ENCODE measurements at regions not wholly inside any gene's neighbourhood (a gene's known extent, or its start where the extent isn't known, plus 50 kb on each side); places are given as distances from the start of the nearest gene placed in this dataset.

DNA sequence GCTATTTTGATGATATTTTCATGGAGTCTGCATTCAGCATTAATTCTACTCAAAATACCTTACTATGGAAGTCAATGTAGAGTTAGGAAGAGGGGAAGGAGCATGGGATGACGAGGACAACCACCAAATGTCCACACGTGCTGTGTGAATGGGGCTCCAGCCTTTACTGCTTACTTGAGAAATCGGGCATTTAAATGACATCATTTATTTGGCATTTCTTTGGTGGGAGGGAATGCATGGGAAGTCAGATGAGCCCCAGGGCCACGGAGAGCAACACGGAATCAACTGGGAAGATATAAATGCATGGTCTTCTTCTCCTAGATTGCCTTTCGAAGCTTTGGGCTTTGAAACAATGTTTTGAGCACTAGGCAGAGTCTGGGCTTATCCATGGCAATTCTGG, 458.5 kb upstream of the KLF4 start:
- Histone ChIP-seq H3K27me3 (ENCODE audit: control insufficient read depth in 5 of 5, insufficient read depth in 4 of 5, low read length in 5 of 5) (no peaks in the 10 kb centered on the region), H3K36me3 (ENCODE audit: control insufficient read depth in 5 of 5, insufficient read depth in 5 of 5, low read length in 5 of 5) (no peaks in the 10 kb centered on the region), H3K9me3 (ENCODE audit: control insufficient read depth in 5 of 5, low read length in 5 of 5) (peaks cover 0 to 5% (median 3%) of the 10 kb centered on the region in 5 donors), H3K9ac (ENCODE audit: low read length in 5 of 5) (no peak overlapping the region), H3K4me1 (ENCODE audit: control insufficient read depth in 5 of 5, insufficient read depth in 5 of 5, low read length in 5 of 5) (no peaks in the 10 kb centered on the region), H3K27ac (ENCODE audit: low read depth, low read length) (no peak overlapping the region), H3K4me3 (ENCODE audit: low read depth in 1 of 5, low read length in 5 of 5) (no peak overlapping the region)

DNA sequence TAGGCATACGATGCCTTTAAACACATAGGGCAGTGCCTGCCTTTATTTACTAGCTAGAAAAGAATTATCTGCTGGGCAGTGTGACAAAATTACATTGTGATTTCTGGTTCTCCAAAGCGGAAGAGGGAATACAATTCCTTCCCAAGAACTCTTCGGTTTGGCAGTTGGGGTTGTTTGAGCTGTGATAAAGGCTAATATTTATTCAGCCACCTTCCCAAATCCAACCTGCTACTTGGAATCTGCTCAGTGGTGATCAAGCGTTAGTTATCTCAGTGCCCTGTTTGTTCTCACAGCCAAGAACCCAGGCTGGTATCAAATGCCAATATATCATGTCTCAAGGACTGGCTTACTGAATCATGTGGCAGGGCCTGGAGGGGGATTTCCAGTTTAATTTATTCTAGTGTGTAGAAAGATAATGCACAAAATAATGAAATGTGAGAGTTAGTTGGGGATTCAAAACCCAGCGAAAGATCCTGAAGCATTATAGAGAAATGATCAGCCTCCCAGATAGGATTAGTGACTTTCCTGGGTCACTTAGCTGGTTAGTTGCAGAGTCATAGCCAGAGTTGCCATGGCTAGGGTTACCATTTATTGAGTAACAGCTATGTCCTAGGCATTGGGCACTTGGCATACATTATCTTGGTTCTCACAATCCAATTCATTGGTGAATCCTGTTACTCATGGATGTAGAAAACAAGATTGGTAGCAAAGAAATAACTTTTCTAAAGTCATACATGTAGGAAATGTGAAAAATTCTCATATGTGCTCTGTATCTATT, 457.0 kb upstream of the KLF4 start:
- Histone ChIP-seq H3K9me3 (ENCODE audit: control insufficient read depth in 5 of 5, low read length in 5 of 5) (peaks cover 0 to 3% (median 2%) of the 10 kb centered on the region in 5 donors), H3K4me1 (ENCODE audit: control insufficient read depth in 5 of 5, insufficient read depth in 5 of 5, low read length in 5 of 5) (no peaks in the 10 kb centered on the region), H3K27ac (ENCODE audit: low read depth, low read length) (no peak overlapping the region)

DNA sequence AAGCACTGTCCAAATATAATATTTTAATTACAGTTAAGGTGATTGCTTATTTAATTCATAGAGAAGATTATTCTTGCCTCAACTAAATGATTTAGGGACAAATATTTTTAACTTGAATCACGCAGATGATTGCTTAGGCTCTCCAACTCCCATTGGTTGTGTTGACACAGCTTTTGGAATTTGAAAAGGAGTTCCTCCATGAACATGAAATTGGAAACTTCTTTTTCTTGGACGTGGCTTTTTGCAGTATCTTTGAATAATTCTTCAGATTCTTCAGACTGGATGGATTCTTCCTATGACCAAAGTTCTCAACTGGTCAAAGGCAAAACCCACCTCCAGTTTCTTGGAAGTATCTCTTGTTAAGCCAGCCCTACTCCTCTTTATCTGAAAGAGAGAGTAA, 456.4 kb upstream of the KLF4 start:
- no peaks in the 10 kb centered on the region for H3K9me3 ChIP-seq (ENCODE audit: control insufficient read depth in 5 of 5, low read length in 5 of 5)
- H3K9ac ChIP-seq (ENCODE audit: low read length in 5 of 5): no peak overlapping the region
- H3K27me3 ChIP-seq (ENCODE audit: control insufficient read depth in 5 of 5, insufficient read depth in 4 of 5, low read length in 5 of 5): no peaks in the 10 kb centered on the region
- no peaks in the 10 kb centered on the region for H3K36me3 ChIP-seq (ENCODE audit: control insufficient read depth in 5 of 5, insufficient read depth in 5 of 5, low read length in 5 of 5)
- H3K4me1 ChIP-seq (ENCODE audit: control insufficient read depth in 5 of 5, insufficient read depth in 5 of 5, low read length in 5 of 5): no peaks in the 10 kb centered on the region
- no peak overlapping the region for H3K27ac ChIP-seq (ENCODE audit: low read depth, low read length)
- no peak overlapping the region for H3K4me3 ChIP-seq (ENCODE audit: low read depth in 1 of 5, low read length in 5 of 5)

More for the DNA sequence above, 457.0 kb upstream of the KLF4 start:
- no peaks in the 10 kb centered on the region for H3K27me3 ChIP-seq (ENCODE audit: control insufficient read depth in 5 of 5, insufficient read depth in 4 of 5, low read length in 5 of 5)
- no peaks in the 10 kb centered on the region for H3K36me3 ChIP-seq (ENCODE audit: control insufficient read depth in 5 of 5, insufficient read depth in 5 of 5, low read length in 5 of 5)
- H3K4me3 ChIP-seq (ENCODE audit: low read depth in 1 of 5, low read length in 5 of 5): no peak overlapping the region
- H3K9ac ChIP-seq (ENCODE audit: low read length in 5 of 5): no peak overlapping the region

DNA sequence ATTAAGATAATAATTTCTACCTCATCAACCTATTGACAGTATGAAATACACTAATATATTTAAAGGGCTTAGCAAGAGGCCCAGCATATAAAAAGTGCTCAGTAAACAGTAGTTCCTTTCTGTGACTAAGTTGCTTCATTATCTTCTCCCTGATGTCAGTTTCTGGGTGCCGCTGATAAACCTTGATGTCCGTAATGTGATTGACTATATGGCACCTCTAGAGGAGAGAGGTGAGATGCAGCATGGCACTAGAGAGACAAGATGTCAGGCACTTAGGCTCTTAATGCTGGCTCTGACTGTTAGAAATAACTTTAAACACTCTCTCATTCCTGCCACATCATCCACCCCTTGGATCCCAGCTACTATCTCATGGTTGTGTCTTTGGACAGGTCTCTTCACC, 455.9 kb upstream of the KLF4 start:
- H3K4me3 ChIP-seq (ENCODE audit: low read depth in 1 of 5, low read length in 5 of 5): no peak overlapping the region
- no peak overlapping the region for H3K9ac ChIP-seq (ENCODE audit: low read length in 5 of 5)
- H3K9me3 ChIP-seq (ENCODE audit: control insufficient read depth in 5 of 5, low read length in 5 of 5): no peaks in the 10 kb centered on the region
- H3K36me3 ChIP-seq (ENCODE audit: control insufficient read depth in 5 of 5, insufficient read depth in 5 of 5, low read length in 5 of 5): no peaks in the 10 kb centered on the region
- H3K4me1 ChIP-seq (ENCODE audit: control insufficient read depth in 5 of 5, insufficient read depth in 5 of 5, low read length in 5 of 5): no peaks in the 10 kb centered on the region
- no peak overlapping the region for H3K27ac ChIP-seq (ENCODE audit: low read depth, low read length)
- H3K27me3 ChIP-seq (ENCODE audit: control insufficient read depth in 5 of 5, insufficient read depth in 4 of 5, low read length in 5 of 5): no peaks in the 10 kb centered on the region

DNA sequence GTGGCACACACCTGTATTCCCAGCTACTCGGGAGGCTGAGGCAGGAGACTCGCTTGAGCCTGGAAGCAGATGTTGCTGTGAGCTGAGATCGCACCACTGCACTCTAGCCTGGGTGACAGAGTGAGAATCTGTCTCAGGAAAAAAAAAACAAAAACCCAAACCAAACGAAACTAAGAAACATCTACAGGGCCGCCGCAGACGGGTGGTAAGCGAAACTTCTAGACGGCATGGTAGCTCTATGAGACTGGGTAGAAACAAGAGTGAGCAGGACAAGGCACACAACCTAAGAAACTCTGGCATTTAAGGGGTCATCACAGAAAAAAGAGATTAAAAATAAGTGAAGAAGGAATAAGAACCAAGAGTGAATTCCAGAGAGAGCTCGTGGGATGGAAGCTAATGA, 454.8 kb upstream of the KLF4 start:
- Histone ChIP-seq H3K36me3 (ENCODE audit: control insufficient read depth in 5 of 5, insufficient read depth in 5 of 5, low read length in 5 of 5) (no peaks in the 10 kb centered on the region), H3K4me3 (ENCODE audit: low read depth in 1 of 5, low read length in 5 of 5) (no peak overlapping the region), H3K27ac (ENCODE audit: low read depth, low read length) (no peak overlapping the region), H3K4me1 (ENCODE audit: control insufficient read depth in 5 of 5, insufficient read depth in 5 of 5, low read length in 5 of 5) (no peaks in the 10 kb centered on the region), H3K9ac (ENCODE audit: low read length in 5 of 5) (no peak overlapping the region), H3K27me3 (ENCODE audit: control insufficient read depth in 5 of 5, insufficient read depth in 4 of 5, low read length in 5 of 5) (no peaks in the 10 kb centered on the region), H3K9me3 (ENCODE audit: control insufficient read depth in 5 of 5, low read length in 5 of 5) (no peaks in the 10 kb centered on the region)

DNA sequence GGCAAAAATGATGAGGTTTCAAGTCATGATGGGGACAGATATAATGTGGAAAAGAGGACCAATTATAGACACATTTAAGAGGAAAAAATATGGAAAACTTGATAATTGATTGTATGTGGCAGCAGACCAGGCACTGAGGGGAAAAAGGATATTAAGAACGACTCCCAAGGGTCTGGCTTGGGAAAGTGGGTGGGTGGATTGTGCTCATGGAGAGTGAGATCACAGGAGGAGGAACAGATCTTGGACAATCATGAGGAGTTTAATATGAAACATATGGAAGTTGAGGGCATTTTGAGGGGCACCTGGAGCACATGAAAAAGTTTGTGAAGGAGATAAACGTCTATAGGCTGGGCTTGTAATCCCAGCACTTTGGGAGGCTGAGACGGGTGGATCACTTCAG, 454.3 kb upstream of the KLF4 start:
- Histone ChIP-seq H3K4me1 (ENCODE audit: control insufficient read depth in 5 of 5, insufficient read depth in 5 of 5, low read length in 5 of 5) (no peaks in the 10 kb centered on the region), H3K9ac (ENCODE audit: low read length in 5 of 5) (no peak overlapping the region), H3K9me3 (ENCODE audit: control insufficient read depth in 5 of 5, low read length in 5 of 5) (no peaks in the 10 kb centered on the region), H3K4me3 (ENCODE audit: low read depth in 1 of 5, low read length in 5 of 5) (no peak overlapping the region), H3K27ac (ENCODE audit: low read depth, low read length) (no peak overlapping the region), H3K27me3 (ENCODE audit: control insufficient read depth in 5 of 5, insufficient read depth in 4 of 5, low read length in 5 of 5) (no peaks in the 10 kb centered on the region), H3K36me3 (ENCODE audit: control insufficient read depth in 5 of 5, insufficient read depth in 5 of 5, low read length in 5 of 5) (no peaks in the 10 kb centered on the region)

DNA sequence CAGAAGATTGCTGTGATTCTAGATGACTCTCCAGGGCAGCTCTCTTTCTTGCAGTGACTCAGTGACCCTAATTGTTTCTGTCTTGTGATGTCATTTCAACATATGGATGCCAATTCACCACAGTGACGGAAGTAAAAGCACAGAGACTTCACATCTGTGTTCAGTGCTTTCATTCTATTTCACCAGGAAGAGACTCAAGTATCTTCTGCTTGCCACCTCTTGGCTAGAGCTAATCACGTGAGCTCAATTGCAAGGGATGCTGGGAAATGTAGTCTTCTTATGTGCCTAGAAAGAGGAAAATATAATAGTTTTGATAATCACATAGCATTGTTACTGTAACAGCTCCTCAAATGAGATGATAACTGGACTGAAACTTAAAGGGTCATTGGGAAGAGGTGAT, 453.3 kb upstream of the KLF4 start:
- no peaks in the 10 kb centered on the region for H3K4me1 ChIP-seq (ENCODE audit: control insufficient read depth in 5 of 5, insufficient read depth in 5 of 5, low read length in 5 of 5)
- H3K9me3 ChIP-seq (ENCODE audit: control insufficient read depth in 5 of 5, low read length in 5 of 5): no peaks in the 10 kb centered on the region
- H3K27ac ChIP-seq (ENCODE audit: low read depth, low read length): no peak overlapping the region
- no peak overlapping the region for H3K4me3 ChIP-seq (ENCODE audit: low read depth in 1 of 5, low read length in 5 of 5)
- no peak overlapping the region for H3K9ac ChIP-seq (ENCODE audit: low read length in 5 of 5)
- H3K27me3 ChIP-seq (ENCODE audit: control insufficient read depth in 5 of 5, insufficient read depth in 4 of 5, low read length in 5 of 5): no peaks in the 10 kb centered on the region
- no peaks in the 10 kb centered on the region for H3K36me3 ChIP-seq (ENCODE audit: control insufficient read depth in 5 of 5, insufficient read depth in 5 of 5, low read length in 5 of 5)

DNA sequence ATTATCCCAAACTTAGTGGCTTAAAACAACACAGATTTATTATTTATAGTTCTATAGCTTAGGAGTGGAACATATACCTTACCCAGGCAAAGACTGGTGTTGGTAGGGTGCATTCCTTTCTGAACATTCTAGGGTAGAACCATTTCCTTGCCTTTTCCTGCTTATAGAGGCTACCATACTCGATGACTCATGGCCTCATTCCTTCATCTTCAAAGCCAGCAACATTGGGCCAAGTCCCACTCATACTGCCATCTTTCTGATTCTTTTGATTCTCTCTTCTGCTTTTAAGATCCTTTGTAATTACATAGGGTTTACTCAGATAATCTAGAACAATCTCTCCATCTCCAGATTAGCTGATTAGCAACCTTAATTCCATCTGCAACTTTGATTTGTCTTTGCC, 452.7 kb upstream of the KLF4 start:
- no peaks in the 10 kb centered on the region for H3K36me3 ChIP-seq (ENCODE audit: control insufficient read depth in 5 of 5, insufficient read depth in 5 of 5, low read length in 5 of 5)
- H3K4me3 ChIP-seq (ENCODE audit: low read depth in 1 of 5, low read length in 5 of 5): no peak overlapping the region
- no peaks in the 10 kb centered on the region for H3K27me3 ChIP-seq (ENCODE audit: control insufficient read depth in 5 of 5, insufficient read depth in 4 of 5, low read length in 5 of 5)
- H3K4me1 ChIP-seq (ENCODE audit: control insufficient read depth in 5 of 5, insufficient read depth in 5 of 5, low read length in 5 of 5): no peaks in the 10 kb centered on the region
- H3K9ac ChIP-seq (ENCODE audit: low read length in 5 of 5): no peak overlapping the region
- no peak overlapping the region for H3K27ac ChIP-seq (ENCODE audit: low read depth, low read length)
- H3K9me3 ChIP-seq (ENCODE audit: control insufficient read depth in 5 of 5, low read length in 5 of 5): no peaks in the 10 kb centered on the region

DNA sequence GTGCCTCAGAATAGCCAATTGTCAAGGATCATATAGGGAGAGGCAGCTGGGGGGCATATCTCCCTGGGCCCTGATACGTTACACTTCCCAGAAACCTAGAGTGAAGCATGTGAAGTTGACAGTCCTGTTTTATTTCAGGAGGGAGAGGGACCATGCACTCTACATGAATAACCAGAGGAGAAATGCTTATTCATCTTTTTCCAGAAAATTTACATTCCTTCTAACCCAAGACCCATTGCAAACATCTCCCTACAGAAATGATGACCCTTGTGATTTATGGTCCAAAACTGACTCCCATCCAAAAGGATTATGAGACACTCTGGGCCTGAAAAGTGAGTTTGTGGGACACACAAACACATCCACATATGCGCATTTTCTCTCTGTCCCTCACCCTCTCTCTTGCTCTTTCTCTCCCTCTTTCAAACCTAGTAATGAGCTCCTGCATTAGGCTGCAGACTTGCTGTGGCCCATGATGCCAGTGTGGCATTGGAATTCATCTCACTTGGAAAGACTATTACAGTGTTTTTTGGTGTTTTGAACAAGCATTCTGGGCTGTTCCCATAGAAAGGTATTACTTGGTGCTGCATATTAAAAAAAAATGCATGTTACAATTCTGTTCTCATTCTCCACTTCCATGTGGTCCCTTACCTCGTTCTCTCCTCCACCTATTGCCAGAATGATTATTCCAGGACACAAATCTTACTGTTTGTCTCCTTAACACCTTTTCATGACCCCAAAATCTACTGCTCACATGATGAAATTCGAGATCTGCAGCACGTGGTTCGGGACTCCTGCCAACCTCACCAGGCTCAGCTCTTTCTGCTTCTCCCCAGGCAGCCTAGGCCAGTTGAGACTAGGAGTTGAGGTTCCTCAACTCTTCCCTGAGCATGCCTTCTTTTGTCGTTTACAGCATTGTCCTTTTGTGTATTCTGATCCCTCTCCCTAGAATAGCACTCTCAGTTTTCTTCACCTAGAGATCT, 451.3 kb upstream of the KLF4 start:
- H3K4me3 ChIP-seq (ENCODE audit: low read depth in 1 of 5, low read length in 5 of 5): no peak overlapping the region
- H3K36me3 ChIP-seq (ENCODE audit: control insufficient read depth in 5 of 5, insufficient read depth in 5 of 5, low read length in 5 of 5): no peaks in the 10 kb centered on the region

DNA sequence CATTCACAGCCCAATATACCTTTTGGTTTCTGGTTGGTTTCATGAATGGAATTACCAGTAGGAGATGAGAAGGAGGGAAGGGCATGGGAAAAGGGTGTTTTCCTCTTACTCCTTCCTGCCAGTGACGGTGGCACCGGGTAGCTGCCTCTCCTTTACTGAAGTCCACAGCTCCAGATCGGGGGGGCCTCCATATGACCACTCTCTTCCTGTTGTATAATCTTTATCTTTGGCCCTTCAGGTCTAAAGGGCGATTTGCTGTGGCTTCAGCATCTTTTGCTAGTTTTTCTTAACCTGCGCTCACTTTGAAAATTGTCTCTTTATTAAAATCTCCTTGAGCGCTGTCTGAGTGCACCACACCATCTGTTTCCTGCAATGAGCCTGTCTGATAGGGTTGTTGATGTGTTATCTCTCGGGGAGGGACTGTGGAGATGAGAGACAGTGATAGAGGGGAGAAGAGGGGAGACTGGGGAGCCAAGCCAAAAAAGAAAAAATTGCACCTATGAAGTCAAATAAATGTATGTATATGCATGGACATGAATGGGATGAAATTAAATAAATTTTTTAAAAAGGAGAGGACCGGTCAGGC, 449.3 kb upstream of the KLF4 start:
- Histone ChIP-seq H3K36me3 (ENCODE audit: control insufficient read depth in 5 of 5, insufficient read depth in 5 of 5, low read length in 5 of 5) (no peaks in the 10 kb centered on the region), H3K4me1 (ENCODE audit: control insufficient read depth in 5 of 5, insufficient read depth in 5 of 5, low read length in 5 of 5) (no peaks in the 10 kb centered on the region), H3K9ac (ENCODE audit: low read length in 5 of 5) (no peak overlapping the region), H3K9me3 (ENCODE audit: control insufficient read depth in 5 of 5, low read length in 5 of 5) (no peaks in the 10 kb centered on the region), H3K4me3 (ENCODE audit: low read depth in 1 of 5, low read length in 5 of 5) (no peak overlapping the region), H3K27ac (ENCODE audit: low read depth, low read length) (no peak overlapping the region), H3K27me3 (ENCODE audit: control insufficient read depth in 5 of 5, insufficient read depth in 4 of 5, low read length in 5 of 5) (no peaks in the 10 kb centered on the region)

More for the DNA sequence above, 451.3 kb upstream of the KLF4 start:
- Histone ChIP-seq H3K9ac (ENCODE audit: low read length in 5 of 5) (no peak overlapping the region), H3K27me3 (ENCODE audit: control insufficient read depth in 5 of 5, insufficient read depth in 4 of 5, low read length in 5 of 5) (no peaks in the 10 kb centered on the region), H3K4me1 (ENCODE audit: control insufficient read depth in 5 of 5, insufficient read depth in 5 of 5, low read length in 5 of 5) (no peaks in the 10 kb centered on the region), H3K9me3 (ENCODE audit: control insufficient read depth in 5 of 5, low read length in 5 of 5) (no peaks in the 10 kb centered on the region), H3K27ac (ENCODE audit: low read depth, low read length) (no peak overlapping the region)

Data from subcutaneous abdominal adipose tissue (tissue), 5 donors.